ENCODE measurements at regions not wholly inside any gene's neighbourhood (a gene's known extent, or its start where the extent isn't known, plus 50 kb on each side); places are given as distances from the start of the nearest gene placed in this dataset.
"Not testable (repeated sequence)": the region's sequence is repeated elsewhere in the genome, so short reads cannot be mapped to it uniquely, and the experiment has no call there.

DNA sequence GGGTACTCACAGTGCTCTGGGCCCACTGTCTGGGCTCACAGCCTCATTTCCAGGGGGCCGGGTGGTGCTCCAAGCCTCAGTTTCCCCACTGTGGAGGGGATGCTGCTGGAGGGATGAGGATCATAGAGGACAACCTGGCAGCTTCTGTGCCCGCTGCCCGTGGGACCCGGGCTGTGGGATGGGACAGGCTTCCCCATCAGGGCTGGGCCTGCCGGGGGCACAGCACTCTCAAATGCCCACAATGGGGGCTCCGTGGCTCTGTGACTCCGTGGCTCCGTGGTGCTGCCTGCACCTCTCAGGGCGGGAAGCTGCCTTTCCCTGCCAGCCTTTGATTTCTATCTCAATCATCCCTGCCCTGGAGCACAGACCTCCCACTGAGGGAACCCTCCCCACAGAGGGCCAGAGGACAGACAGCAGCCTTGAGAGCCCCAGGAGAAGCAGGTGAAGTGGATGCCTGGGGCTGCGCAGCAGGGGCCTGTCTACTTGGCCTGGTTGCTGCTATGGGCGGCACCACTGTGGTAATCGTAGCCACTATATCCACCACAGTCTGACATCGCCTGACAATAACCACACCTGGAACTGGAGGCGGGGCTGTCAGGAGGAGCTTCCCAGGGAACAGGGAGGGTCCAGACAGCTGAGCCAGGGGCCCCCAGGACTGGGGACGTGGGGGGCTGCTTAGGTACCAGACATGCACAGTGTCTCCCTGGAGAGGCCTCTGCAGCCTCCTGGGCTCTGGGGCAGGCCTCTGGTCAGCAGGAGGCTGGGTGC lies 375.9 kb downstream of the TMEM121 start:
- Histone ChIP-seq H3K79me2 (ENCODE audit: insufficient read depth, low read depth) (peaks cover 9% of the 10 kb centered on the region; the same call in 1 of the 2 replicates), H3K4me3 (IDR thresholded peaks at IDR 0.05; ENCODE audit: insufficient read depth, low read depth, low read length) (no peak overlapping the region), H3K4me1 (ENCODE audit: low read depth, poor library complexity, severe bottlenecking) (no peaks in the 10 kb centered on the region), H3K9ac (no peak overlapping the region), H3K27me3 (ENCODE audit: insufficient read depth, low read depth) (no peaks in the 10 kb centered on the region), H2AFZ (ENCODE audit: low read depth) (no peak overlapping the region), H4K20me1 (ENCODE audit: insufficient read depth) (no peaks in the 10 kb centered on the region), H3K4me2 (no peak overlapping the region), H3K36me3 (ENCODE audit: insufficient read depth) (no peaks in the 10 kb centered on the region), H3K27ac (no peak overlapping the region)
- TF ChIP-seq CTCF (conservative IDR thresholded peaks at IDR 0.05; ENCODE audit: low read depth, low read length): no peak

GRCh38 chr14:105902899-105903165 lies 376.4 kb downstream of the TMEM121 start:
- not testable (repeated sequence) for H3K4me3 ChIP-seq (IDR thresholded peaks at IDR 0.05; ENCODE audit: insufficient read depth, low read depth, low read length); H3K9ac ChIP-seq; H3K36me3 ChIP-seq (ENCODE audit: insufficient read depth); H3K27me3 ChIP-seq (ENCODE audit: insufficient read depth, low read depth); H4K20me1 ChIP-seq (ENCODE audit: insufficient read depth); H3K4me2 ChIP-seq; H3K4me1 ChIP-seq (ENCODE audit: low read depth, poor library complexity, severe bottlenecking); H2AFZ ChIP-seq (ENCODE audit: low read depth); H3K27ac ChIP-seq; H3K79me2 ChIP-seq (ENCODE audit: insufficient read depth, low read depth)

DNA sequence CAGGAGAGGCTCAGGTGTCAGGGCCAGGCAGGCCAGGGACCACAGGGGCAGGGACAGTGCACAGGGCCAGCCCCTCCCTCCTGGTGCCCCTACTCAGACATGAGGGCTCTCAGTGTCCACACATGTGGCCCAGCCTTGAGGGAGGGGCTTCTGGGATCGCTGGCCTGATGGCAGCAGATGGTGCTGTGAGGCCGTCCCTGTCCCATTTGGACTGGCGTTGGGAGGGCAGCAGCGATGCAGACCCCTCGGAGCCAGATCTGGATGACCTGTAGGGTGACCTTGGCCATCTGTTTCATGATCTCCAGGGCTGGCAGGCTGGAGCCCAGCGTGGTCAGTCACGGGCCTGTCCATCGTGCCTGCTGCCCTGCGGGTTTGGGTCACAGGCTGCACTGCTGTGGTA lies 377.6 kb downstream of the TMEM121 start:
- Histone ChIP-seq H3K4me2 (no peak overlapping the region), H3K9ac (no peak overlapping the region)

GRCh38 chr14:105904379-105904778 lies 378.0 kb downstream of the TMEM121 start:
- TF ChIP-seq CTCF (conservative IDR thresholded peaks at IDR 0.05; ENCODE audit: low read depth, low read length): no peak
- no peak overlapping the region for H3K4me2 ChIP-seq
- no peaks in the 10 kb centered on the region for H3K27me3 ChIP-seq (ENCODE audit: insufficient read depth, low read depth)
- no peak overlapping the region for H3K27ac ChIP-seq
- H4K20me1 ChIP-seq (ENCODE audit: insufficient read depth): no peaks in the 10 kb centered on the region
- no peak overlapping the region for H2AFZ ChIP-seq (ENCODE audit: low read depth)
- H3K36me3 ChIP-seq (ENCODE audit: insufficient read depth): no peaks in the 10 kb centered on the region
- no peak overlapping the region for H3K4me3 ChIP-seq (IDR thresholded peaks at IDR 0.05; ENCODE audit: insufficient read depth, low read depth, low read length)
- no peaks in the 10 kb centered on the region for H3K4me1 ChIP-seq (ENCODE audit: low read depth, poor library complexity, severe bottlenecking)
- H3K9ac ChIP-seq: peak overlapping the region; percentile 30; the same call in 1 of the 2 replicates
- H3K79me2 ChIP-seq (ENCODE audit: insufficient read depth, low read depth): peaks cover 9% of the 10 kb centered on the region; the same call in 1 of the 2 replicates

More for the DNA sequence above, 377.6 kb downstream of the TMEM121 start:
- Histone ChIP-seq H2AFZ (ENCODE audit: low read depth) (no peak overlapping the region), H3K27me3 (ENCODE audit: insufficient read depth, low read depth) (no peaks in the 10 kb centered on the region), H3K4me1 (ENCODE audit: low read depth, poor library complexity, severe bottlenecking) (no peaks in the 10 kb centered on the region), H4K20me1 (ENCODE audit: insufficient read depth) (no peaks in the 10 kb centered on the region), H3K27ac (no peak overlapping the region), H3K4me3 (IDR thresholded peaks at IDR 0.05; ENCODE audit: insufficient read depth, low read depth, low read length) (no peak overlapping the region), H3K36me3 (ENCODE audit: insufficient read depth) (no peaks in the 10 kb centered on the region), H3K79me2 (ENCODE audit: insufficient read depth, low read depth) (peaks cover 9% of the 10 kb centered on the region; the same call in 1 of the 2 replicates)
- no peak for TF ChIP-seq CTCF (conservative IDR thresholded peaks at IDR 0.05; ENCODE audit: low read depth, low read length)

- Histone ChIP-seq H3K79me2 (ENCODE audit: insufficient read depth, low read depth) (peaks cover 9% of the 10 kb centered on the region; the same call in 1 of the 2 replicates), H3K9ac (peak overlapping the region; percentile 65), H3K4me2 (no peak overlapping the region), H3K36me3 (ENCODE audit: insufficient read depth) (no peaks in the 10 kb centered on the region), H3K27me3 (ENCODE audit: insufficient read depth, low read depth) (no peaks in the 10 kb centered on the region), H3K4me1 (ENCODE audit: low read depth, poor library complexity, severe bottlenecking) (no peaks in the 10 kb centered on the region), H3K4me3 (IDR thresholded peaks at IDR 0.05; ENCODE audit: insufficient read depth, low read depth, low read length) (no peak overlapping the region), H2AFZ (ENCODE audit: low read depth) (no peak overlapping the region), H3K27ac (peak overlapping the region; percentile 66), H4K20me1 (ENCODE audit: insufficient read depth) (no peaks in the 10 kb centered on the region)
- no peak for TF ChIP-seq CTCF (conservative IDR thresholded peaks at IDR 0.05; ENCODE audit: low read depth, low read length)
These were observed 379.1 kb downstream of the TMEM121 start for GRCh38 chr14:105905456-105905855.
